ENCODE measurements at regions not wholly inside any gene's neighbourhood (a gene's known extent, or its start where the extent isn't known, plus 50 kb on each side); places are given as distances from the start of the nearest gene placed in this dataset.

GRCh38 chr3:869269-869668 lies 223.6 kb upstream of the CNTN6 start:
- TF ChIP-seq CTCF (conservative IDR thresholded peaks at IDR 0.05), result no peak
- Mint-ChIP-seq H3K36me3 (ENCODE audit: low read depth) (no peaks in the 10 kb centered on the region), H3K27me3 (ENCODE audit: low read depth) (no peaks in the 10 kb centered on the region), H3K9me3 (peaks cover 4% of the 10 kb centered on the region), H3K4me3 (no peak overlapping the region), H3K4me1 (no peaks in the 10 kb centered on the region), H3K27ac (ENCODE audit: unreplicated experiment) (no peak overlapping the region)
- no peak for DNase-seq (ENCODE audit: low read depth, low spot score)

GRCh38 chr3:869734-870133 lies 223.1 kb upstream of the CNTN6 start:
- Mint-ChIP-seq H3K4me3 (no peak overlapping the region), H3K27me3 (ENCODE audit: low read depth) (no peaks in the 10 kb centered on the region), H3K4me1 (no peaks in the 10 kb centered on the region), H3K36me3 (ENCODE audit: low read depth) (no peaks in the 10 kb centered on the region), H3K27ac (ENCODE audit: unreplicated experiment) (no peak overlapping the region), H3K9me3 (peaks cover 3% of the 10 kb centered on the region)
- TF ChIP-seq CTCF (conservative IDR thresholded peaks at IDR 0.05), result no peak
- DNase-seq (ENCODE audit: low read depth, low spot score), result no peak

- H3K27ac Mint-ChIP-seq (ENCODE audit: unreplicated experiment), result no peak overlapping the region
- H3K36me3 Mint-ChIP-seq (ENCODE audit: low read depth), result no peaks in the 10 kb centered on the region
- no peaks in the 10 kb centered on the region for H3K27me3 Mint-ChIP-seq (ENCODE audit: low read depth)
- no peaks in the 10 kb centered on the region for H3K4me1 Mint-ChIP-seq
- no peak for DNase-seq (ENCODE audit: low read depth, low spot score)
- no peak for TF ChIP-seq CTCF (conservative IDR thresholded peaks at IDR 0.05)
- H3K9me3 Mint-ChIP-seq, result peaks cover 3% of the 10 kb centered on the region
- H3K4me3 Mint-ChIP-seq, result no peak overlapping the region
Observed at GRCh38 chr3:871651-872050, 221.2 kb upstream of the CNTN6 start.

GRCh38 chr3:877001-877400 lies 215.8 kb upstream of the CNTN6 start:
- Mint-ChIP-seq H3K9me3 (peaks cover 5% of the 10 kb centered on the region), H3K36me3 (ENCODE audit: low read depth) (no peaks in the 10 kb centered on the region), H3K4me3 (no peak overlapping the region), H3K4me1 (no peaks in the 10 kb centered on the region), H3K27me3 (ENCODE audit: low read depth) (no peaks in the 10 kb centered on the region), H3K27ac (ENCODE audit: unreplicated experiment) (no peak overlapping the region)
- TF ChIP-seq CTCF (conservative IDR thresholded peaks at IDR 0.05), result no peak
- no peak for DNase-seq (ENCODE audit: low read depth, low spot score)

GRCh38 chr3:878746-879145 lies 214.1 kb upstream of the CNTN6 start:
- Mint-ChIP-seq H3K4me1 (no peaks in the 10 kb centered on the region), H3K9me3 (peaks cover 5% of the 10 kb centered on the region)
- no peak for DNase-seq (ENCODE audit: low read depth, low spot score)

More at GRCh38 chr3:878746-879145, 214.1 kb upstream of the CNTN6 start:
- no peaks in the 10 kb centered on the region for H3K36me3 Mint-ChIP-seq (ENCODE audit: low read depth)
- no peak overlapping the region for H3K4me3 Mint-ChIP-seq
- no peak for TF ChIP-seq CTCF (conservative IDR thresholded peaks at IDR 0.05)
- H3K27ac Mint-ChIP-seq (ENCODE audit: unreplicated experiment), result no peak overlapping the region
- H3K27me3 Mint-ChIP-seq (ENCODE audit: low read depth), result no peaks in the 10 kb centered on the region

Data from neural crest cell (in vitro differentiated cells).